ENCODE measurements at regions not wholly inside any gene's neighbourhood (a gene's known extent, or its start where the extent isn't known, plus 50 kb on each side); places are given as distances from the start of the nearest gene placed in this dataset.

DNA sequence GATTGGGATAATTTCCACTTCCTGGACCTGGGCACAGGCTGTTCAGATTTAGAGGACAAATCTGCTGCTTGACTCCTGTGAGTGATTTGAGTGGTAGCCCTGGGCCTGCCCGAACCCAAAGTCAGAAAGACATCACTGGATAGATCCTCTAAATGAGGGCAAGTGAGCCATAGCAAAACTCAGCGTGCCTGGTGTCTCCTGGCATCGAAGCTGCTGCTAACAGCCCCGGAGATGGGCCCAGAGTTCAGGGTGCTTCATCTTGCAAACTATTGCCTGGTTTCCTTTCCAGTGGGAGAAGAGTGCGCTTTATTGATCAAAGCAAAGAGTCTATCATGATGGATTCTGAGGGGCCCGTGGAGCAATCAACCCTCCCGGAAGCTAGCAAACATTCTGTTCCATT, 153.1 kb upstream of the KLHL29 start:
- Histone ChIP-seq H3K27me3 (ENCODE audit: insufficient read depth, low read length, poor library complexity) (no peaks in the 10 kb centered on the region), H4K8ac (ENCODE audit: low read depth, low read length) (no peak overlapping the region), H2BK120ac (ENCODE audit: low read depth, low read length) (no peak overlapping the region), H3K4me3 (ENCODE audit: low read length) (no peak overlapping the region), H3K23ac (ENCODE audit: low read length) (no peak overlapping the region), H3K36me3 (ENCODE audit: control insufficient read depth, insufficient read depth, low read length) (no peaks in the 10 kb centered on the region), H2BK5ac (ENCODE audit: low read length) (no peak overlapping the region), H4K5ac (ENCODE audit: low read length) (no peak overlapping the region), H3K79me2 (ENCODE audit: control insufficient read depth, insufficient read depth, low read length) (no peaks in the 10 kb centered on the region), H3K79me1 (ENCODE audit: low read length) (no peaks in the 10 kb centered on the region), H3K56ac (ENCODE audit: low read length) (no peak overlapping the region), H3K9ac (ENCODE audit: low read length) (no peak overlapping the region), H3K4ac (ENCODE audit: low read depth, low read length) (no peak overlapping the region), H3K4me2 (ENCODE audit: low read length) (no peak overlapping the region), H3K27ac (ENCODE audit: low read depth, low read length) (no peak overlapping the region), H2AK5ac (ENCODE audit: low read length) (no peak overlapping the region), H2BK15ac (replicated peaks; ENCODE audit: low read depth) (no peak overlapping the region), H3K18ac (ENCODE audit: low read length) (no peak overlapping the region), H3K4me1 (ENCODE audit: control insufficient read depth, low read depth, low read length) (no peaks in the 10 kb centered on the region)
- no peak for DNase-seq
- no CpG with 5 or more reads among the region's 7 CpGs for WGBS (ENCODE audit: extremely low coverage, insufficient coverage, low lambda C conversion rate)

- H3K9ac ChIP-seq (ENCODE audit: low read length) = no peak overlapping the region
- H2BK15ac ChIP-seq (replicated peaks; ENCODE audit: low read depth) = no peak overlapping the region
- no peak overlapping the region for H4K8ac ChIP-seq (ENCODE audit: low read depth, low read length)
- H3K56ac ChIP-seq (ENCODE audit: low read length) = no peak overlapping the region
- H2BK5ac ChIP-seq (ENCODE audit: low read length) = no peak overlapping the region
- H2BK120ac ChIP-seq (ENCODE audit: low read depth, low read length) = no peak overlapping the region
- no peaks in the 10 kb centered on the region for H3K36me3 ChIP-seq (ENCODE audit: control insufficient read depth, insufficient read depth, low read length)
- no peak overlapping the region for H3K4ac ChIP-seq (ENCODE audit: low read depth, low read length)
- H3K4me1 ChIP-seq (ENCODE audit: control insufficient read depth, low read depth, low read length) = peaks cover 3% of the 10 kb centered on the region
- DNase-seq = no peak
- H3K18ac ChIP-seq (ENCODE audit: low read length) = no peak overlapping the region
- H2AK5ac ChIP-seq (ENCODE audit: low read length) = no peak overlapping the region
- H3K27me3 ChIP-seq (ENCODE audit: insufficient read depth, low read length, poor library complexity) = no peaks in the 10 kb centered on the region
- H3K23ac ChIP-seq (ENCODE audit: low read length) = no peak overlapping the region
- H3K79me2 ChIP-seq (ENCODE audit: control insufficient read depth, insufficient read depth, low read length) = no peaks in the 10 kb centered on the region
- no peak overlapping the region for H3K4me3 ChIP-seq (ENCODE audit: low read length)
- no peak overlapping the region for H4K5ac ChIP-seq (ENCODE audit: low read length)
- no CpG with 5 or more reads among the region's 2 CpGs for WGBS (ENCODE audit: extremely low coverage, insufficient coverage, low lambda C conversion rate)
- H3K27ac ChIP-seq (ENCODE audit: low read depth, low read length) = no peak overlapping the region
- H3K79me1 ChIP-seq (ENCODE audit: low read length) = no peaks in the 10 kb centered on the region
- H3K4me2 ChIP-seq (ENCODE audit: low read length) = no peak overlapping the region
Observed at GRCh38 chr2:23235292-23235691, 149.7 kb upstream of the KLHL29 start.

DNA sequence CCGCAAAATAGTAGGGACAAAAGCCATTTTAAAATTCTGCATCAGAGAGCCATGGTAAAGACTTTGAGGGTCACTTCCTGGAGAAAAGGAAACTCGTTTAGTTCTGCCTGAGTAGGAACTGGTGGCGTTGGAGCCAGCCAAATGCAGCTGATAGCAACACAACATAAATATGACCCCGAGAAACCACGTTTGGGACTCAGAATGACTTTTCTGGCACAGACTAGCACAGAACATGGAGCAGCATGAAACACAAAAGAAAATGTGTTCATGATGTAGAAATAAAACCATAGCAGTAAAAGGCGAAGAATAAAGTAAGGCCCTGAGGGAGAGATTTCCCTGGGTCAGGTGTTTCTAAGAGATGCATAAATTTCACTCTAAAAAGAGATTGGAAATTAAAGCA, 149.2 kb upstream of the KLHL29 start:
- H3K23ac ChIP-seq (ENCODE audit: low read length) = no peak overlapping the region
- no CpG with 5 or more reads among the region's 6 CpGs for WGBS (ENCODE audit: extremely low coverage, insufficient coverage, low lambda C conversion rate)

DNA sequence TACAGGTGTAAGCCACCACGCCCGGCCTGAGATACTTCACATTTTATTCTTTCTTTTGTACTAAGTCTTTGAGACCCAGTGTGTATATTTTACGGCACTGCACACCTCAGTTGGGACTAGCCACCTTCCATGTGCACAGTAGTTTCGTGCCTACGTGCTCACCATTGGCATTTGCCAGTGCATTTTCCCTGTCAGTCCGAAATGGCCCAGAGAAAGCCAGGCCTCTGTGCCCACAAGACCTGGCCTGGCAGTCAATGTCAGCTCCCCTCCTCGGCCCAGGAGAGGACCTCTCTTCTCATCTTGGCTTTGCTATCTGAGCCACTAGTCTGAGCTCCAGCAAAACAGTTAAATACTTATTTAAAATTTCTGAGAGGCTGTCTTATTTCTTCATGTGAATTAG, 147.8 kb upstream of the KLHL29 start:
- H3K79me1 ChIP-seq (ENCODE audit: low read length) = no peaks in the 10 kb centered on the region
- H2BK120ac ChIP-seq (ENCODE audit: low read depth, low read length) = no peak overlapping the region
- no peak overlapping the region for H3K4me3 ChIP-seq (ENCODE audit: low read length)
- H3K27me3 ChIP-seq (ENCODE audit: insufficient read depth, low read length, poor library complexity) = no peaks in the 10 kb centered on the region
- H2AK5ac ChIP-seq (ENCODE audit: low read length) = no peak overlapping the region
- H4K8ac ChIP-seq (ENCODE audit: low read depth, low read length) = no peak overlapping the region
- WGBS (ENCODE audit: extremely low coverage, insufficient coverage, low lambda C conversion rate) = no CpG with 5 or more reads among the region's 7 CpGs
- no peak overlapping the region for H2BK15ac ChIP-seq (replicated peaks; ENCODE audit: low read depth)
- H3K18ac ChIP-seq (ENCODE audit: low read length) = no peak overlapping the region
- H3K56ac ChIP-seq (ENCODE audit: low read length) = no peak overlapping the region
- no peak overlapping the region for H3K4me2 ChIP-seq (ENCODE audit: low read length)
- no peak overlapping the region for H4K5ac ChIP-seq (ENCODE audit: low read length)
- H2BK5ac ChIP-seq (ENCODE audit: low read length) = no peak overlapping the region
- DNase-seq = no peak
- H3K27ac ChIP-seq (ENCODE audit: low read depth, low read length) = no peak overlapping the region
- H3K9ac ChIP-seq (ENCODE audit: low read length) = no peak overlapping the region
- no peak overlapping the region for H3K4ac ChIP-seq (ENCODE audit: low read depth, low read length)
- peaks cover 3% of the 10 kb centered on the region for H3K4me1 ChIP-seq (ENCODE audit: control insufficient read depth, low read depth, low read length)
- no peaks in the 10 kb centered on the region for H3K79me2 ChIP-seq (ENCODE audit: control insufficient read depth, insufficient read depth, low read length)
- no peak overlapping the region for H3K23ac ChIP-seq (ENCODE audit: low read length)
- H3K36me3 ChIP-seq (ENCODE audit: control insufficient read depth, insufficient read depth, low read length) = no peaks in the 10 kb centered on the region

More for the DNA sequence above, 149.2 kb upstream of the KLHL29 start:
- Histone ChIP-seq H3K4ac (ENCODE audit: low read depth, low read length) (no peak overlapping the region), H3K56ac (ENCODE audit: low read length) (no peak overlapping the region), H3K4me1 (ENCODE audit: control insufficient read depth, low read depth, low read length) (peaks cover 3% of the 10 kb centered on the region), H3K27me3 (ENCODE audit: insufficient read depth, low read length, poor library complexity) (no peaks in the 10 kb centered on the region), H3K79me1 (ENCODE audit: low read length) (no peaks in the 10 kb centered on the region), H3K18ac (ENCODE audit: low read length) (no peak overlapping the region), H3K36me3 (ENCODE audit: control insufficient read depth, insufficient read depth, low read length) (no peaks in the 10 kb centered on the region), H2BK120ac (ENCODE audit: low read depth, low read length) (no peak overlapping the region), H2AK5ac (ENCODE audit: low read length) (no peak overlapping the region), H3K9ac (ENCODE audit: low read length) (no peak overlapping the region), H4K5ac (ENCODE audit: low read length) (no peak overlapping the region), H2BK5ac (ENCODE audit: low read length) (no peak overlapping the region), H3K4me3 (ENCODE audit: low read length) (no peak overlapping the region), H3K79me2 (ENCODE audit: control insufficient read depth, insufficient read depth, low read length) (no peaks in the 10 kb centered on the region), H4K8ac (ENCODE audit: low read depth, low read length) (no peak overlapping the region), H3K4me2 (ENCODE audit: low read length) (no peak overlapping the region), H3K27ac (ENCODE audit: low read depth, low read length) (no peak overlapping the region), H2BK15ac (replicated peaks; ENCODE audit: low read depth) (no peak overlapping the region)
- no peak for DNase-seq

- Histone ChIP-seq H3K4me2 (ENCODE audit: low read length) (no peak overlapping the region), H3K27me3 (ENCODE audit: insufficient read depth, low read length, poor library complexity) (no peaks in the 10 kb centered on the region), H4K8ac (ENCODE audit: low read depth, low read length) (no peak overlapping the region), H3K23ac (ENCODE audit: low read length) (no peak overlapping the region), H3K36me3 (ENCODE audit: control insufficient read depth, insufficient read depth, low read length) (no peaks in the 10 kb centered on the region), H4K5ac (ENCODE audit: low read length) (no peak overlapping the region), H2BK120ac (ENCODE audit: low read depth, low read length) (no peak overlapping the region), H2BK15ac (replicated peaks; ENCODE audit: low read depth) (no peak overlapping the region), H2BK5ac (ENCODE audit: low read length) (no peak overlapping the region), H3K4me1 (ENCODE audit: control insufficient read depth, low read depth, low read length) (peaks cover 3% of the 10 kb centered on the region), H3K4me3 (ENCODE audit: low read length) (no peak overlapping the region), H3K56ac (ENCODE audit: low read length) (no peak overlapping the region), H3K4ac (ENCODE audit: low read depth, low read length) (no peak overlapping the region), H3K79me1 (ENCODE audit: low read length) (no peaks in the 10 kb centered on the region), H3K27ac (ENCODE audit: low read depth, low read length) (no peak overlapping the region), H3K9ac (ENCODE audit: low read length) (no peak overlapping the region), H3K79me2 (ENCODE audit: control insufficient read depth, insufficient read depth, low read length) (no peaks in the 10 kb centered on the region), H3K18ac (ENCODE audit: low read length) (no peak overlapping the region), H2AK5ac (ENCODE audit: low read length) (no peak overlapping the region)
- WGBS (ENCODE audit: extremely low coverage, insufficient coverage, low lambda C conversion rate) = no CpG with 5 or more reads among the region's 4 CpGs
- DNase-seq = peak; percentile 15
Observed at GRCh38 chr2:23238011-23238657, 146.8 kb upstream of the KLHL29 start.

- Histone ChIP-seq H4K5ac (ENCODE audit: low read length) (no peak overlapping the region), H3K4me3 (ENCODE audit: low read length) (no peak overlapping the region), H3K36me3 (ENCODE audit: control insufficient read depth, insufficient read depth, low read length) (no peaks in the 10 kb centered on the region), H3K4me1 (ENCODE audit: control insufficient read depth, low read depth, low read length) (peaks cover 3% of the 10 kb centered on the region), H3K27me3 (ENCODE audit: insufficient read depth, low read length, poor library complexity) (no peaks in the 10 kb centered on the region), H2AK5ac (ENCODE audit: low read length) (no peak overlapping the region), H3K18ac (ENCODE audit: low read length) (no peak overlapping the region), H3K56ac (ENCODE audit: low read length) (no peak overlapping the region), H3K23ac (ENCODE audit: low read length) (no peak overlapping the region), H3K79me1 (ENCODE audit: low read length) (no peaks in the 10 kb centered on the region), H3K4me2 (ENCODE audit: low read length) (no peak overlapping the region), H3K79me2 (ENCODE audit: control insufficient read depth, insufficient read depth, low read length) (no peaks in the 10 kb centered on the region), H3K4ac (ENCODE audit: low read depth, low read length) (no peak overlapping the region), H3K9ac (ENCODE audit: low read length) (no peak overlapping the region), H2BK120ac (ENCODE audit: low read depth, low read length) (no peak overlapping the region), H2BK5ac (ENCODE audit: low read length) (no peak overlapping the region), H4K8ac (ENCODE audit: low read depth, low read length) (no peak overlapping the region), H3K27ac (ENCODE audit: low read depth, low read length) (no peak overlapping the region), H2BK15ac (replicated peaks; ENCODE audit: low read depth) (no peak overlapping the region)
- no CpG with 5 or more reads among the region's 8 CpGs for WGBS (ENCODE audit: extremely low coverage, insufficient coverage, low lambda C conversion rate)
- no peak for DNase-seq
Observed at GRCh38 chr2:23239374-23239773, 145.6 kb upstream of the KLHL29 start.
